Dedifferentiated amniotic fluid mesenchymal stem cell (primary cell): ENCODE measurements at regions not wholly inside any gene's neighbourhood (a gene's known extent, or its start where the extent isn't known, plus 50 kb on each side); places are given as distances from the start of the nearest gene placed in this dataset.

Experiments used
- DNase-seq: peaks from one replicate; pipeline ENCODE4 v3.0.0-alpha.2; 2016; ENCODE audit errors: extremely low spot score

- peak; percentile 91 for DNase-seq
Observed at GRCh38 chr5:115377468-115378217, 81.2 kb upstream of the CCDC112 start.

- no peak for DNase-seq
Observed at GRCh38 chr5:115375893-115376292, 79.4 kb upstream of the CCDC112 start.

GRCh38 chr5:115374057-115374775 lies 77.8 kb upstream of the CCDC112 start:
- DNase-seq: no peak

- DNase-seq: no peak
Observed at GRCh38 chr5:115372146-115372545, 75.7 kb upstream of the CCDC112 start.

GRCh38 chr5:115369430-115370144 lies 73.1 kb upstream of the CCDC112 start:
- DNase-seq: no peak

GRCh38 chr5:115366223-115366622 lies 69.8 kb upstream of the CCDC112 start:
- DNase-seq: peak; percentile 94

- DNase-seq: no peak
Observed at GRCh38 chr5:115363879-115364278, 67.4 kb upstream of the CCDC112 start.

- DNase-seq: no peak
Observed at GRCh38 chr5:115360046-115360685, 63.7 kb upstream of the CCDC112 start.

- DNase-seq: no peak
Observed at GRCh38 chr5:115355767-115356381, 59.4 kb upstream of the CCDC112 start.

- no peak for DNase-seq
Observed at GRCh38 chr5:115355095-115355494, 58.6 kb upstream of the CCDC112 start.

GRCh38 chr5:115354246-115354645 lies 57.8 kb upstream of the CCDC112 start:
- DNase-seq: no peak

- no peak for DNase-seq
Observed at GRCh38 chr5:115352571-115352970, 56.1 kb upstream of the CCDC112 start.

GRCh38 chr5:115351356-115352195 lies 55.1 kb upstream of the CCDC112 start:
- peak; percentile 41 for DNase-seq

- DNase-seq: no peak
Observed at GRCh38 chr5:115350894-115351293, 54.4 kb upstream of the CCDC112 start.

GRCh38 chr5:115349001-115349817 lies 52.8 kb upstream of the CCDC112 start:
- DNase-seq: peak; percentile 91

GRCh38 chr5:115348175-115348574 lies 51.7 kb upstream of the CCDC112 start:
- DNase-seq: no peak
